ENCODE measurements at regions not wholly inside any gene's neighbourhood (a gene's known extent, or its start where the extent isn't known, plus 50 kb on each side); places are given as distances from the start of the nearest gene placed in this dataset.

GRCh38 chr7:8931906-8932646 is 498.7 kb downstream of the NXPH1 start:
- no peaks in the 10 kb centered on the region for H3K36me3 Mint-ChIP-seq
- ChIA-PET POLR2A (no interaction called here), CTCF (no interaction called here)
- H3K27me3 Mint-ChIP-seq (ENCODE audit: low read depth), result no peaks in the 10 kb centered on the region
- DNase-seq (ENCODE audit: low spot score) (no peak), ATAC-seq (no peak)
- H3K9me3 Mint-ChIP-seq, result peaks cover 9% of the 10 kb centered on the region; the same call in 1 of the 2 replicates
- no peak overlapping the region for H3K4me3 Mint-ChIP-seq
- peaks cover 14% of the 10 kb centered on the region for H3K4me1 Mint-ChIP-seq
- H3K27ac Mint-ChIP-seq, result no peak overlapping the region
- TF ChIP-seq TCF7 (CRISPR knock-in tag; IDR thresholded peaks at IDR 0.05; ENCODE audit: low read depth), result no peak
- TF ChIP-seq E2F5 (CRISPR knock-in tag; IDR thresholded peaks at IDR 0.05), result no peak
- TF ChIP-seq E2F1 (CRISPR knock-in tag; IDR thresholded peaks at IDR 0.05), result no peak
- TF ChIP-seq HMGXB4 (CRISPR knock-in tag; IDR thresholded peaks at IDR 0.05), result no peak
- no peak for TF ChIP-seq KAT7 (CRISPR knock-in tag; IDR thresholded peaks at IDR 0.05; ENCODE audit: borderline replicate concordance)
- no peak for TF ChIP-seq CREB1 (CRISPR knock-in tag; IDR thresholded peaks at IDR 0.05)
- no peak for TF ChIP-seq SMAD3 (CRISPR knock-in tag; IDR thresholded peaks at IDR 0.05; ENCODE audit: borderline replicate concordance)

GRCh38 chr7:8932751-8933150 is 499.3 kb downstream of the NXPH1 start:
- Mint-ChIP-seq H3K4me1 (peaks cover 14% of the 10 kb centered on the region), H3K27ac (no peak overlapping the region), H3K4me3 (no peak overlapping the region), H3K27me3 (ENCODE audit: low read depth) (no peaks in the 10 kb centered on the region), H3K36me3 (no peaks in the 10 kb centered on the region), H3K9me3 (peaks cover 9% of the 10 kb centered on the region; the same call in 1 of the 2 replicates)
- DNase-seq (ENCODE audit: low spot score), result no peak
- ChIA-PET POLR2A (no interaction called here), CTCF (no interaction called here)
- no peak for ATAC-seq
- TF ChIP-seq IRF2 (CRISPR knock-in tag; IDR thresholded peaks at IDR 0.05; ENCODE audit: borderline replicate concordance, low read depth), result no peak
- TF ChIP-seq TCF7 (CRISPR knock-in tag; IDR thresholded peaks at IDR 0.05; ENCODE audit: low read depth), result no peak

GRCh38 chr7:8937204-8937603 is 503.8 kb downstream of the NXPH1 start:
- CTCF ChIA-PET, result no interaction called here
- ATAC-seq (no peak), DNase-seq (ENCODE audit: low spot score) (no peak)
- H3K4me3 Mint-ChIP-seq, result no peak overlapping the region
- peaks cover 12% of the 10 kb centered on the region for H3K4me1 Mint-ChIP-seq
- POLR2A ChIA-PET, result no interaction called here
- H3K36me3 Mint-ChIP-seq, result no peaks in the 10 kb centered on the region
- no peak overlapping the region for H3K27ac Mint-ChIP-seq
- no peaks in the 10 kb centered on the region for H3K27me3 Mint-ChIP-seq (ENCODE audit: low read depth)
- no peaks in the 10 kb centered on the region for H3K9me3 Mint-ChIP-seq
- TF ChIP-seq CDX4 (CRISPR knock-in tag; IDR thresholded peaks at IDR 0.05; ENCODE audit: borderline replicate concordance), result no peak
- TF ChIP-seq CREB1 (CRISPR knock-in tag; IDR thresholded peaks at IDR 0.05), result no peak
- no peak for TF ChIP-seq NFE2L1 (CRISPR knock-in tag; IDR thresholded peaks at IDR 0.05)
- TF ChIP-seq ZSCAN18 (CRISPR knock-in tag; IDR thresholded peaks at IDR 0.05), result no peak
- no peak for TF ChIP-seq JAZF1 (CRISPR knock-in tag; IDR thresholded peaks at IDR 0.05)
- no peak for TF ChIP-seq MLX (CRISPR knock-in tag; IDR thresholded peaks at IDR 0.05)
- no peak for TF ChIP-seq ESRRA (CRISPR knock-in tag; IDR thresholded peaks at IDR 0.05; ENCODE audit: borderline replicate concordance)
- no peak for TF ChIP-seq ETV6 (CRISPR knock-in tag; IDR thresholded peaks at IDR 0.05)
- no peak for TF ChIP-seq PREB (CRISPR knock-in tag; IDR thresholded peaks at IDR 0.05; ENCODE audit: borderline replicate concordance)
- no peak for TF ChIP-seq E2F5 (CRISPR knock-in tag; IDR thresholded peaks at IDR 0.05)
- TF ChIP-seq TCF7 (CRISPR knock-in tag; IDR thresholded peaks at IDR 0.05; ENCODE audit: low read depth), result no peak

Data from WTC11 (cell line).